GM23248 (cell line): ENCODE measurements at regions not wholly inside any gene's neighbourhood (a gene's known extent, or its start where the extent isn't known, plus 50 kb on each side); places are given as distances from the start of the nearest gene placed in this dataset.

Source experiments
- EZH2 ChIP-seq: fragments of 200-600 bp; sonication (generic); IDR thresholded peaks from 2 replicates; pipeline ENCODE4 v1.6.1; 2018; ENCODE audit warnings: antibody characterized with exemption, mild to moderate bottlenecking; ENCODE audit not compliant: insufficient read depth, poor library complexity, severe bottlenecking
- EZH2phosphoT487 ChIP-seq: fragments of 200-600 bp; sonication (generic); IDR thresholded peaks from 2 replicates; pipeline ENCODE4 v1.6.1; 2018; ENCODE audit warnings: antibody characterized with exemption, moderate library complexity, mild to moderate bottlenecking, low read depth; ENCODE audit not compliant: insufficient read depth

DNA sequence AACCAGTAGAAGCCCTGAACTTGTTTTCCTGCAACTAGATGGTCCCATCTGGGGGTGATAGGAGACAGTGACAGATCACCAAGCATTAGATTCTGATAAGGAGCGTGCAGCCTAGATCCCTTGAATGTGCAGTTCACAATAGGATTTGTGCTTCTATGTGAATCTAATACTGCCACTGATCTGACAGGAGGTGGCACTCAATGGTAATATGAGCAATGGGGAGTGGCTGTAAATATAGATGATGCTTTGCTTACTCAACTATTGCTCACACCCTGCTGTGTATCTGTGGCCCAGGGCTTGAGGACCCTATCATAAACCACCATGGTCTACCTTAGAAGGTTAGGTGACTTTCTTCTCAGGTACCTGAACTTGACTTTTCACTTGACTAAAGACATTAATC is 417.1 kb upstream of the ARHGEF26 start:
- TF ChIP-seq EZH2 (no peak), EZH2phosphoT487 (no peak)
